Spinal cord (tissue), 9 donors: ENCODE measurements at regions not wholly inside any gene's neighbourhood (a gene's known extent, or its start where the extent isn't known, plus 50 kb on each side); places are given as distances from the start of the nearest gene placed in this dataset.

Experiments
- DNase-seq, 6 donors: peaks; one replicate each; pipeline versions ENCODE4 v3.0.0 to v3.0.0-alpha.2; 2013 to 2015; ENCODE audit warnings: low spot score in 6 of 6, low read depth in 4 of 6
- H3K27ac ChIP-seq: one replicate; pipeline ENCODE4 v1.5.1; 2013; ENCODE audit warnings: low read depth, low read length, control low read depth
- H3K27me3 ChIP-seq: one replicate; pipeline ENCODE4 v1.6.1; 2013; ENCODE audit warnings: low read length; ENCODE audit not compliant: control insufficient read depth, insufficient read depth
- H3K36me3 ChIP-seq: one replicate; pipeline ENCODE4 v1.6.1; 2013; ENCODE audit warnings: low read length; ENCODE audit not compliant: control insufficient read depth, insufficient read depth
- H3K4me1 ChIP-seq: one replicate; pipeline ENCODE4 v1.6.1; 2013; ENCODE audit warnings: low read length; ENCODE audit not compliant: control insufficient read depth, insufficient read depth
- H3K4me3 ChIP-seq: one replicate; pipeline ENCODE4 v1.5.1; 2013; ENCODE audit warnings: low read depth, low read length, control low read depth
- H3K9me3 ChIP-seq: one replicate; pipeline ENCODE4 v1.6.1; 2013; ENCODE audit warnings: low read length; ENCODE audit not compliant: control insufficient read depth, insufficient read depth
- WGBS: methylation state at CpG from one replicate; pipeline ENCODE4 v1.1.5; 2013; ENCODE audit warnings: missing lambda C conversion rate; ENCODE audit not compliant: insufficient coverage; 5-methylcytosine and 5-hydroxymethylcytosine counted together
- donor health status: healthy.

- no CpG with 5 or more reads among the region's 1 CpG for WGBS
- peaks cover 3% of the 10 kb centered on the region for H3K36me3 ChIP-seq
- no peaks in the 10 kb centered on the region for H3K27me3 ChIP-seq
- no peak overlapping the region for H3K4me3 ChIP-seq
- no peaks in the 10 kb centered on the region for H3K9me3 ChIP-seq
- no peak overlapping the region for H3K27ac ChIP-seq
- H3K4me1 ChIP-seq = no peaks in the 10 kb centered on the region
- no peak for DNase-seq
Observed at GRCh38 chr4:122203407-122203806, 51.3 kb downstream of the BLTP1 start.

- Histone ChIP-seq H3K27me3 (no peaks in the 10 kb centered on the region), H3K9me3 (no peaks in the 10 kb centered on the region), H3K4me3 (no peak overlapping the region), H3K27ac (no peak overlapping the region), H3K4me1 (no peaks in the 10 kb centered on the region), H3K36me3 (peaks cover 4% of the 10 kb centered on the region)
- DNase-seq = peak in 1 of 6 donors; percentile 6
- no CpG with 5 or more reads among the region's 1 CpG for WGBS
Observed at GRCh38 chr4:122205687-122206086, 53.6 kb downstream of the BLTP1 start.

- 100% methylated on average over 1 of the region's 3 CpGs for WGBS
- Histone ChIP-seq H3K27ac (no peak overlapping the region), H3K36me3 (peaks cover 4% of the 10 kb centered on the region), H3K4me3 (no peak overlapping the region), H3K4me1 (no peaks in the 10 kb centered on the region), H3K9me3 (no peaks in the 10 kb centered on the region), H3K27me3 (no peaks in the 10 kb centered on the region)
- DNase-seq = no peak
Observed at GRCh38 chr4:122212880-122213279, 60.7 kb downstream of the BLTP1 start.

- no CpG with 5 or more reads among the region's 1 CpG for WGBS
- H3K27me3 ChIP-seq = no peaks in the 10 kb centered on the region
Observed at GRCh38 chr4:122218762-122219161, 66.6 kb downstream of the BLTP1 start.

GRCh38 chr4:122219356-122219755 lies 67.2 kb downstream of the BLTP1 start:
- no peak for DNase-seq
- WGBS = no CpG with 5 or more reads among the region's 2 CpGs
- no peak overlapping the region for H3K4me3 ChIP-seq

More at GRCh38 chr4:122218762-122219161, 66.6 kb downstream of the BLTP1 start:
- Histone ChIP-seq H3K4me3 (no peak overlapping the region), H3K27ac (no peak overlapping the region), H3K9me3 (no peaks in the 10 kb centered on the region), H3K36me3 (peaks cover 3% of the 10 kb centered on the region), H3K4me1 (no peaks in the 10 kb centered on the region)
- peak in 2 of 6 donors; percentile 13 to 41 for DNase-seq

GRCh38 chr4:122221322-122221721 lies 69.2 kb downstream of the BLTP1 start:
- no peaks in the 10 kb centered on the region for H3K4me1 ChIP-seq
- no CpG with 5 or more reads among the region's 3 CpGs for WGBS
- no peak for DNase-seq
- no peaks in the 10 kb centered on the region for H3K9me3 ChIP-seq
- peaks cover 3% of the 10 kb centered on the region for H3K36me3 ChIP-seq
- H3K27me3 ChIP-seq = no peaks in the 10 kb centered on the region
- no peak overlapping the region for H3K27ac ChIP-seq
- H3K4me3 ChIP-seq = no peak overlapping the region

More at GRCh38 chr4:122219356-122219755, 67.2 kb downstream of the BLTP1 start:
- Histone ChIP-seq H3K27ac (no peak overlapping the region), H3K27me3 (no peaks in the 10 kb centered on the region), H3K4me1 (no peaks in the 10 kb centered on the region), H3K36me3 (peaks cover 3% of the 10 kb centered on the region), H3K9me3 (no peaks in the 10 kb centered on the region)

GRCh38 chr4:122224348-122224747 lies 72.2 kb downstream of the BLTP1 start:
- Histone ChIP-seq H3K4me1 (no peaks in the 10 kb centered on the region), H3K27ac (no peak overlapping the region), H3K27me3 (no peaks in the 10 kb centered on the region), H3K9me3 (no peaks in the 10 kb centered on the region), H3K36me3 (peaks cover 3% of the 10 kb centered on the region), H3K4me3 (no peak overlapping the region)
- peak in 2 of 6 donors; percentile 4 to 54 for DNase-seq
- 80% methylated on average over 1 of the region's 4 CpGs for WGBS

GRCh38 chr4:122227202-122227601 lies 75.1 kb downstream of the BLTP1 start:
- Histone ChIP-seq H3K27ac (no peak overlapping the region), H3K27me3 (no peaks in the 10 kb centered on the region), H3K36me3 (no peaks in the 10 kb centered on the region), H3K9me3 (no peaks in the 10 kb centered on the region), H3K4me3 (no peak overlapping the region), H3K4me1 (no peaks in the 10 kb centered on the region)
- no CpG with 5 or more reads among the region's 2 CpGs for WGBS
- no peak for DNase-seq

GRCh38 chr4:122229857-122230256 lies 77.7 kb downstream of the BLTP1 start:
- Histone ChIP-seq H3K9me3 (no peaks in the 10 kb centered on the region), H3K36me3 (peaks cover 3% of the 10 kb centered on the region), H3K27ac (no peak overlapping the region), H3K27me3 (no peaks in the 10 kb centered on the region), H3K4me1 (no peaks in the 10 kb centered on the region), H3K4me3 (no peak overlapping the region)
- DNase-seq = no peak
- 86% methylated on average over 1 of the region's 3 CpGs for WGBS

GRCh38 chr4:122232633-122233032 lies 80.5 kb downstream of the BLTP1 start:
- WGBS = no CpG with 5 or more reads among the region's 3 CpGs
- Histone ChIP-seq H3K36me3 (peaks cover 3% of the 10 kb centered on the region), H3K27me3 (no peaks in the 10 kb centered on the region), H3K9me3 (no peaks in the 10 kb centered on the region), H3K4me1 (no peaks in the 10 kb centered on the region), H3K27ac (no peak overlapping the region), H3K4me3 (no peak overlapping the region)
- DNase-seq = no peak
